ENCODE measurements at regions not wholly inside any gene's neighbourhood (a gene's known extent, or its start where the extent isn't known, plus 50 kb on each side); places are given as distances from the start of the nearest gene placed in this dataset.

DNA sequence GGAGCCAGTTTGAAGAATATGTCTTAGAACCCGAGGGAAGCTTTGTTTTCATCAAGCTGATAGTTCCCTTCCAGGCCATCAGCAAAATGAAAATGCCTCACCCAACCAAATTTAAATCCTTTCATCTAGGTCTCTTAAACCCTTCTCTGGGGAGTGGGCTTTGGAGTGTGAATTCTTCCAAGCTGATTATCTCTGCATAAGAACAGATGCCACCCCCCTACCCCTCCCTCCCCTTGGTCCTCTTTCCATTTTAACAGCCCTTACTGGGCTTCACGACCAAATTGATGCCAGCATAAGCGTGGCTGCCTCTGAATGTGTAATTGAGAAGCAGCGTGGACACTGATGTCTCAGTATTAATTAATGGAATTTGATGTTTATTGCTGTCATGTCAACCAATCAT lies 509.7 kb upstream of the CLINT1 start:
- DNase-seq (ENCODE audit: low read depth) = no peak

DNA sequence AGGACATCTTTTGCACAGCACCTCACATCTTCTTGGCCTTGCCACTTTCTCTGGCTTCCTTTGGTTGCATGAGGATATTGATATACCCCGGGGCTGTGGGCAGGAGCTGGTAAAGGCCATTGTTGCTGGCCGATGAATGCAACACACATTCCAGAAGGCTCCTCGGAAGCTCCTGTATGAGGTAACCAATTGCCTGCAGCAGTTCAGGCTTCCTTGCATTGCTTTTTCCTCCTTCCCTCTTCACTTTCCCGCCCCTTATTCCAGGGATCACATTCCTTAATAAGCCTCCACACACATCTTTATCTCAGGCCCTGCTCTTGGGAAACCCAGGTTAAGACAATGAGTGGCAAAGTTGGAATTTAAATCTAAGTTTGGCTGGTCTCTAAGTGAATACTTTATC lies 505.4 kb upstream of the CLINT1 start:
- DNase-seq (ENCODE audit: low read depth) = no peak

GRCh38 chr5:158354958-158355357 lies 496.0 kb upstream of the CLINT1 start:
- no peak for DNase-seq (ENCODE audit: low read depth)

DNA sequence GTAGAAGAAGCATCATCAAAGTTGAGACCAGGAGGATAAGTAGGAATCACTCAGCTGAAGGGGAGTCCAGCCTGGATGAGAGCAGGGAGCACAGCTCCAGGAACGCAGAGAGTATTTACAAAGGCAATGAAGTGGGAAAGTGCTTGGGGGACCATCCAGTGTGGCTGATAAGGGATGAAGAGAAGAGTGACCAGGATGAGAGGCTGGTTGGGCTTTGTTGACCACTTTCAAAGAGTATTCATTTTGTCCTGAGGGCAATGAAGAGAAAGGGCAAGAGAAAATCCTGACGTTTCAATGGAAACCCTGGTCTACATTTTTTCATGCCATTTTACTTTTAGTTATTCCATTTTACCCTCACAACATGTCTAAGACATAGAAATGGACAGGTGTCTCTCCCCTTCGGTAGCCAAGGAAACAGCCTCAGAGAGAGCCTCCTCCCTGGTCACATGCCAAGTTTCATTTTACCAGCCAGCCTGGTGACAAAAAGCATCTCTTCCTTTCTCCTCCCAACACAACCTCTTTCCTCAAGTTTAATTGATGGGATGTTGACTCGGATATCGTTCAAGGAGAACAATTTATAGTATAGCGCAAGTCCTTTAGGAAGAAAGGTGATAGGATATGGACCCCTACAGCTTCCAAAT lies 492.7 kb upstream of the CLINT1 start:
- DNase-seq (ENCODE audit: low read depth) = no peak

DNA sequence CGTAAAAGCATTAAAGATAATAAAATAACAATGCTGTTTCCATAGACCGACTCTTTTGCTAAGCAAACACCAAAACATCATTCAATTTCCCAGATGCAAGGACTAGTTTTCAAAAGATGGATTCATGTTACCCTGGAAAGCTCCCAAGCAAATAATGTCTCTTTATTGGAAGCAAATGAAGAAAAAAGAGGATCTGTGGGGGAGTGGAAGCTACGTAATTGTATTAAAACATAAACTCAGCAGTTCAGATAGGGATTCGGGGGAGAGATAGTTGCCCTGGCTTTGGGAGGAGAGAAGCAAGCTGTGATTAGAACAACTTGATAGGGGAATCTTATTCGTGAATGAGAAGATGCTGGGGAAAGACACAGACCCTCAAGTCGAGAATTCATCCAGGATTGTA lies 491.0 kb upstream of the CLINT1 start:
- DNase-seq (ENCODE audit: low read depth) = no peak

GRCh38 chr5:158344376-158344775 lies 485.4 kb upstream of the CLINT1 start:
- no peak for DNase-seq (ENCODE audit: low read depth)

DNA sequence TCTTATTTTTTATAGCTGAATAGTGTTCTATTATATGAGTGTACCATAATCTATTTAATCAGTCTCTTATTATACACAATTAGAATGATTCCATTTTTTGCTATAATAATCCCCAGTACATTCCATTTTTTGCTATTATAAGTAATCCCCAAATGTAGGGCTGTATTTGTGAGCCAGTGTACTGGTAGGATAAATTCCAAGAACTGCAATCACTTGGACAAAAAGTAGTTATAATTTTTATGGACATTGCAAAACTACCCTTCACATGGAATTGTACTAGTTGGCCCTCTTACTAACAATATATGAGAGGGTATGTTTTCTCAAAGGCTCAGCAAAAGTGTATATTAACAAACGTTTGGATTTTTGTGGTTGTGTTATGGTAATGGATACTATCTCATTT lies 481.7 kb upstream of the CLINT1 start:
- DNase-seq (ENCODE audit: low read depth) = no peak

- DNase-seq (ENCODE audit: low read depth) = no peak
Measured at GRCh38 chr5:158326256-158326655, 467.3 kb upstream of the CLINT1 start.

DNA sequence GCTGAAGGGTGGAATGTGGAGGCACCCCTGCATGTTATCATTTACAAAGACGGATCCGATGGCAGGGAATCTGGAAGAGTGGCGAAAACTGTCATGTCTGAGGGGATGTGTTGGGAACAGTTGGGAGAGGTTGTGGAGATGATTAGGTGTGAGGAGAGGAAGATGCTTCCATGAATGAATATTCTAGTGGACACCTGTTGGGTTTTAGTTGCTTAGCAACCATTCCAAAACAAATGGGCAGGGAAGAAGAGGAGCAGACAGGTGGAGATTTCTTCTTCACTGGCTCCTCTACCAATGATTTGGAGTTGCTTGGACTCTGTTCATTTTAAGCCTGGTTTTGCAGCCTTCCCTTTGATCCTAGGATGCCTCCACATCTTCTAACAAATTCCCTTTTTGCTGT lies 465.3 kb upstream of the CLINT1 start:
- no peak for DNase-seq (ENCODE audit: low read depth)

GRCh38 chr5:158322620-158323019 lies 463.7 kb upstream of the CLINT1 start:
- no peak for DNase-seq (ENCODE audit: low read depth)

GRCh38 chr5:158320934-158321333 lies 462.0 kb upstream of the CLINT1 start:
- DNase-seq (ENCODE audit: low read depth) = no peak

DNA sequence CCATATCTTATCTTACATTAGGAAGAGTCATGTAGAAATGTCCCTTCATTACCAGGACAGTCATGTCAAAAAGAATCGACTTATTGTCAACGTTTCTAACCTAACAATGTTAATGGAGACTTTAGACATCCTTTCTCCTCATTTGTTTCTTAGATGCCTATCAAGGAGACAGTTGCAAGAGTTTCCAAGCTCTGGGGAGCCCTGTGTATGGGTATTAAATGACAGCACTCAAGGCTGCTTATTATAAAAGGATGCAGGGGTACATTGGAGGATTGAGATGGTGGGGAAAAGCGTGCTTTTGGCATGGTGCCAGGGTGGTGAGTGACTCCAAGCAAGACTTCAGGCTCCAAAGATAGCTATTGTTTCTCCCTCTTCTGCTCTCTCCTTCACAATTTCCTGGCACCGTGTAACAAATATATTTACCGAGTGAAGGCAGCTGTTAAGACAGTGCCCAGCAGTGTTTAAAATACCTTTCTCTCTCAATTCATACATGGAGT lies 461.3 kb upstream of the CLINT1 start:
- DNase-seq (ENCODE audit: low read depth) = no peak

DNA sequence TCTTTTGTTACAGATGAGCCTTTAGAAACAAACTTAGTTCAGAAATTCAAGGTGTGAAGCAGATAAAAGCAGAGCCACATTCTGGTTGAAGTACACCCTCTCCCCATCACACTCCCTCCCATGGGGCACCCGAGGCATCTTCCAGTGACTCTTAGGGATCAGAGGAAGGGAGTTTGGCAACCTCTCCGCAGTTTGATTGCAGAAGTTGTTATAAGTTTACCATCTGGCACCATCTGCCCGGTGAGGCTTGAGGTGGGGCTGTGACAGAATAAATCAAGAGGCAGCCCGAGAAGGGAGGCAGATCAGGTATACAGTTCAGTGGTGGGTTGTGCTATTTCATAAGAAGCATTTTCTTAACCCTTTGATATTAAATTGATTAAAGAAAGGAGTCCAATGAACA lies 458.6 kb upstream of the CLINT1 start:
- DNase-seq (ENCODE audit: low read depth) = no peak

DNA sequence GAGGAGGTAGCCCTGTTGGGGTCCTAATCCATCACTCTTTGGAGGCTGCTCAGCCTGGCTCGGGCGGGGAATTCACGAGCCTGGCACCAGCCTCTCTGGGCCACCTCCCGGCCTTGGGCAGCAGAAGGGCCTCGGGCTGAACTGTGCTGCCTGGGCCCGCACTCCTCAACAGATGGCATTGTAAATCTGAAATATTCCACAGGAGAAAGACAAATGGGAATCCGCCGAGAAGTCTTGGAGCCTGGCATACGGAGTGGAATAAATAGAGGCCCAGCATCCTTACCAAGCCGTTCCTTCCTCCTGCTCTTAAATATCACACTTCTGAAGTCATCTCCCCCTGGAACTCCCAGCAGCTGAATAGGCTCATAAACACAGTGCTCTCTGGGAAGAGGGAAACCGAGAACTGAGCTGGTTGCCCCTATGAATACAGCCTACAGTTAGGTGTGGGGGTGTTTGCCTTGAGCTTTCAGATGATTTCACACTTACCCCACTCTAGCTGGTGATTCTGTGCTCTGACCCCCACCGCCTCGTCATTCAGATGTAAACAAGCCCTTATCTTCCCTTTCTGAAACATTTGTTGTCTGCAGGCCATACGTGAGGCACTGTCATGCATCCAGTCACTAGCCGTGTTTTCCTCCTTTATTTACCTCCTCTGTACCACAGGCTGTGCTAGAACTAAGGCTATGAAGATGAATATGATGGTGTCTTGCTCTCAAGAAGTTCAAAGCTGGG lies 455.0 kb upstream of the CLINT1 start:
- no peak for DNase-seq (ENCODE audit: low read depth)

- no peak for DNase-seq (ENCODE audit: low read depth)
Measured at GRCh38 chr5:158313027-158313732, 454.2 kb upstream of the CLINT1 start.

DNA sequence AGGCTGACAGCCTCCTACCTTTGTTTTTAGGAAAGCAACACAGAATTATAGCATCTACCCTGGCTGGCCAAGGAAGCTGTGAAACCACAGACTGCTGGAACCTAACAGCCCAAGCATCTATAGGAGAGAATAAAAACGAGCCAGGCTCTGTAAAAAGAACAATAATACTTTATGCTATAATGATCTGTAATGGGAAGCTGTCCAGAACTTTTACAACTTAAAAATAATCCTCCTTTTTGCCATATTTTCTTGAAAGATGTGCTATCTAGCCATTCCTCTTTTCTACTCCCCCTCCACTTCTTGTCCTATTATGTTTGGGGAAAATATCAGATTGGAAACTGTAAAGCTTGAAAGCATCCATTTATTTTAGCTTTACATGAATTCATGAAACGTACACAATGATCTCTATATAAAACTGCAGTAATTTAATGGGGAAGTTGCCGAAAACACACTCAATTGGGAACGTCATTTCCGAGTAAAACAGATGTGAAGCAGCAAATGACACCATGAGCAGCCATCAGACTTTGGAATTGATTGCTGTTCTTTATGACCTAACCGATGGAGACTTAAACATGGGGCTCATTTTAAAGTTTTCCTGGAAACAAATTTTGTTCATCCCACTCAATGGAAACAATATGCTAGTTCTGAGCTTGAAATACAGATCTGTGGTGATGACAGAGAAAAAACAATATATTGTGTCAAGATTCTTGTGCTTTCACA lies 450.3 kb upstream of the CLINT1 start:
- no peak for DNase-seq (ENCODE audit: low read depth)

DNA sequence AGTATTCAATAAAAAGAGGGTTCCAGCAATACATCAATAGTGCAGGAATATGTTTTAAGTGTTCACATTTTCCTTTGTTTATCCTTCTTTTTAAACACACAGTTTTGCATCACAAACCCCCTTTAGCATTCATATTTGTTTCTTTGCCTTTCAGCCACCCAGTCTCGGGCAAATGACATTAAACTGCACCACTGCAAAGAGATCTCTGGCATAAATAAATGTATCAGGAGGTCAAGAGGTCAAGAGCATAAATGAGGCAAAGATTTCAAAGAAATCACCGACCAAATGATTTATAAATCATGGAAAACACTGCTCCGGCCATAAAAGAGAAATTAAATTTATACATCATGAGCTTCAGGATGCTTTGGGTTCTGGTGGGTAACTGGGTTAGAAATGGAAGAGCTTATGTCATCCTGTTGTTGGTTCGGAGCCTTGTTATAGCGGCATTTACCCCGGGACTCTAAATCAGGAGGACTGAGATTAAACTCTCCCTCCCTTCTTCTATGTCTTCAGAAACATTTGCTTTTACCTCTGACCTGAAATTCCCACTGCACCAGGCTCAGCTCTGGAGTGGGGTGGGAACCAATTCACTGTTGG lies 449.6 kb upstream of the CLINT1 start:
- DNase-seq (ENCODE audit: low read depth) = no peak

- DNase-seq (ENCODE audit: low read depth) = no peak
Measured at GRCh38 chr5:158305861-158306260, 446.9 kb upstream of the CLINT1 start.

DNA sequence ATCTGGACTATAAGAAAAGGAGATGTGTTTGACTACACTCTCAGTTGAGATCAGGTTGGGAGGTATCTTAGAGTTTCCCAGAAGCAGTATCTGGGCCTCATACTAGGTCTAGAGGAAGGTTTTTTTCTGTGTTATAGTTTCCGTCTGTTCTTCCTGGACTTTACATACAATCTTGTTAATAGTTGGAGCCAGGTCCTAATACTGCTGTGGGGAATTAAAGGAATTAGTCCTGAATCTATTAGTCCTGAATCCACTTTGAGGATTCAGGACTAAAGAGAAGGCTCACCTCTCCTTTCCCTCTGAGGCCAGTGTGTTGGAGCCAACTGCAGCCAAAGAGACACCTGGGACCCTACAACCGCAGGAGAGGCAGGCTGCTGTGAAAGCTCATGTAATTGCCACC lies 445.7 kb upstream of the CLINT1 start:
- DNase-seq (ENCODE audit: low read depth) = no peak

GRCh38 chr5:158303883-158304282 lies 444.9 kb upstream of the CLINT1 start:
- no peak for DNase-seq (ENCODE audit: low read depth)

- no peak for DNase-seq (ENCODE audit: low read depth)
Measured at GRCh38 chr5:158303275-158303674, 444.3 kb upstream of the CLINT1 start.

GRCh38 chr5:158302029-158302428 lies 443.1 kb upstream of the CLINT1 start:
- DNase-seq (ENCODE audit: low read depth) = no peak
